ENCODE measurements at regions not wholly inside any gene's neighbourhood (a gene's known extent, or its start where the extent isn't known, plus 50 kb on each side); places are given as distances from the start of the nearest gene placed in this dataset.

DNA sequence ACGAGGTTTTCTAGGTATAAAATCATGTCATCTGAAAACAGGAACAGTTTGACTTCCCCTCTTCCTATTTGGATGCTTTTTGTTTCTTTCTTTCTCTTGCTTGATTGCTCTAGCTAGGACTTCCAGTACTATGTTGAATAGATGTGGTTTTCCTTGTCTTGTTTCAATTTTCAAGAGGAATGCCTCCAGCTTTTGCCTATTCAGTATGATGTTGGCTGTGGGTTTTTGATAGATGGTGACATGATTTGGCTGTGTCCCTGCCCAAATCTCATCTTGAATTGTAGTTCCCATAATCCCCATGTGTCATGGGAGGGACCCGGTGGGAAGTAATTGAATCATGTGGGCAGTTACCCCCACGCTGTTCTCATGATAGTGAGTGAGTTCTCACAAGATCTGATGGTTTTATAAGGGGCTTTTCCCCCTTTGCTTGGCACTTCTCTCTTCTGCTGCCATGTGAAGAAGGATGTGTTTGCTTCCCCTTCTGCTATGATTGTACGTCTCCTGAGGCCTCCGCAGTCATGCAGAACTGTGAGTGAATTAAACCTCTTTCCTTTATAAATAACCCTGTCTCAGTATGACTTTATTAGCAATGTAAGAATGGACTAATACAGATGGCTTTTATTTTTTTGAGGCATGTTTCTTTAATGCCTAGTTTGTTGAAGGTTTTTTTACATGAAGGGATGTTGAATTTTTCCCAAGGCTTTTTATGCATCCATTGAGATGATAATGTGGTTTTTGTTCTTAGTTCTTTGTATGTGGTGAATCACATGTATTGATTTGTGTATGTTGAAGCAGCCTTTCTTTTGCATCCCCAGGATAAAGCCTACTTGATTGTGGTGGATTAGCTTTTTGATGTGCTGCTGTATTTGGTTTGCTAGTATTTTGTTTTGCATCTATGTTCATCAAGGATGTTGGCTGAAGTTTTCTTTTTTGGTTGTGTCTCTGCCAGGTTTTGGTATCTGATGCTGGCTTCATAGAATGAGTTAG is 239.1 kb downstream of the THBS2 start:
- H3K4me2 ChIP-seq (ENCODE audit: low read depth, low read length), result no peak overlapping the region

DNA sequence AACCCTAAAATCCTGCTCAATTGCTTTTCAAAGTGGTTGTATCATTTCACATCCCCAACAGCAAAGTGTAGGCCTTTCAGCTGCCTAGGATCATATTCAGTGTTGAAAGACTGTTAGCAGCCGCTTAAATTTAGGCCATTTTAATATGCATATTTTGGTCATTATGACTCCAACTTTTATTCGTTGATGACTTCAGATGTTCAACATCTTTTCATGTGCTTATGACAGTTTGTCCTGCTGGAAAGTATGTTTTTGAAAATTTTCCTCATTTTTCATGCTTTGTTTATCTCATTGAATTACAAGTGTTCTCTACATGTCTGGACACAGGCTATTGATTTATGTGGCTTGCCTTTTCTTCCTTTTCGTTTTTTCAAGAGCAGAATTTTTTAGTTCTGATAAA is 244.0 kb downstream of the THBS2 start:
- no peaks in the 10 kb centered on the region for H3K27me3 ChIP-seq (replicated peaks; ENCODE audit: insufficient read depth, low read length)
- H3K4me1 ChIP-seq (ENCODE audit: low read length), result no peaks in the 10 kb centered on the region
- no peaks in the 10 kb centered on the region for H3K9me2 ChIP-seq (replicated peaks; ENCODE audit: insufficient read depth, low read length)
- H3K4me2 ChIP-seq (ENCODE audit: low read depth, low read length), result no peak overlapping the region
- no peaks in the 10 kb centered on the region for H3K9me3 ChIP-seq (replicated peaks; ENCODE audit: insufficient read depth, low read length)
- H2AFZ ChIP-seq (ENCODE audit: low read length), result no peak overlapping the region
- no peaks in the 10 kb centered on the region for H3K79me2 ChIP-seq (ENCODE audit: low read length)
- DNase-seq, result no peak
- H4K20me1 ChIP-seq (ENCODE audit: insufficient read depth, low read length), result no peaks in the 10 kb centered on the region
- no peak overlapping the region for H3K27ac ChIP-seq (ENCODE audit: low read length)
- H3K9ac ChIP-seq (ENCODE audit: low read length), result no peak overlapping the region
- H3K36me3 ChIP-seq (replicated peaks; ENCODE audit: insufficient read depth, low read length), result no peaks in the 10 kb centered on the region
- H3K4me3 ChIP-seq (ENCODE audit: low read length), result no peak overlapping the region
- H3F3A ChIP-seq (ENCODE audit: insufficient read depth, low read length), result no peaks in the 10 kb centered on the region
- TF ChIP-seq EZH2phosphoT487 (IDR thresholded peaks at IDR 0.05; ENCODE audit: low read length) (no peak), EZH2 (optimal IDR thresholded peaks at IDR 0.05; ENCODE audit: low read depth, low read length) (no peak)
- TF ChIP-seq, protein P1, sequence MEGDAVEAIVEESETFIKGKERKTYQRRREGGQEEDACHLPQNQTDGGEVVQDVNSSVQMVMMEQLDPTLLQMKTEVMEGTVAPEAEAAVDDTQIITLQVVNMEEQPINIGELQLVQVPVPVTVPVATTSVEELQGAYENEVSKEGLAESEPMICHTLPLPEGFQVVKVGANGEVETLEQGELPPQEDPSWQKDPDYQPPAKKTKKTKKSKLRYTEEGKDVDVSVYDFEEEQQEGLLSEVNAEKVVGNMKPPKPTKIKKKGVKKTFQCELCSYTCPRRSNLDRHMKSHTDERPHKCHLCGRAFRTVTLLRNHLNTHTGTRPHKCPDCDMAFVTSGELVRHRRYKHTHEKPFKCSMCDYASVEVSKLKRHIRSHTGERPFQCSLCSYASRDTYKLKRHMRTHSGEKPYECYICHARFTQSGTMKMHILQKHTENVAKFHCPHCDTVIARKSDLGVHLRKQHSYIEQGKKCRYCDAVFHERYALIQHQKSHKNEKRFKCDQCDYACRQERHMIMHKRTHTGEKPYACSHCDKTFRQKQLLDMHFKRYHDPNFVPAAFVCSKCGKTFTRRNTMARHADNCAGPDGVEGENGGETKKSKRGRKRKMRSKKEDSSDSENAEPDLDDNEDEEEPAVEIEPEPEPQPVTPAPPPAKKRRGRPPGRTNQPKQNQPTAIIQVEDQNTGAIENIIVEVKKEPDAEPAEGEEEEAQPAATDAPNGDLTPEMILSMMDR (IDR thresholded peaks at IDR 0.05; ENCODE audit: low read length), result no peak

More for the DNA sequence above, 239.1 kb downstream of the THBS2 start:
- no peak for DNase-seq
- no peaks in the 10 kb centered on the region for H3K9me2 ChIP-seq (replicated peaks; ENCODE audit: insufficient read depth, low read length)
- H3K9me3 ChIP-seq (replicated peaks; ENCODE audit: insufficient read depth, low read length), result no peaks in the 10 kb centered on the region
- H3K4me3 ChIP-seq (ENCODE audit: low read length), result no peak overlapping the region
- TF ChIP-seq, protein P1 (IDR thresholded peaks at IDR 0.05; ENCODE audit: low read length), result no peak
- no peak for TF ChIP-seq EZH2phosphoT487 (IDR thresholded peaks at IDR 0.05; ENCODE audit: low read length)
- no peak for TF ChIP-seq EZH2 (optimal IDR thresholded peaks at IDR 0.05; ENCODE audit: low read depth, low read length)
- no peak overlapping the region for H3K9ac ChIP-seq (ENCODE audit: low read length)
- no peak overlapping the region for H3K27ac ChIP-seq (ENCODE audit: low read length)
- H3K27me3 ChIP-seq (replicated peaks; ENCODE audit: insufficient read depth, low read length), result no peaks in the 10 kb centered on the region
- H3K36me3 ChIP-seq (replicated peaks; ENCODE audit: insufficient read depth, low read length), result no peaks in the 10 kb centered on the region
- H3K4me1 ChIP-seq (ENCODE audit: low read length), result no peaks in the 10 kb centered on the region
- no peaks in the 10 kb centered on the region for H4K20me1 ChIP-seq (ENCODE audit: insufficient read depth, low read length)
- no peaks in the 10 kb centered on the region for H3F3A ChIP-seq (ENCODE audit: insufficient read depth, low read length)
- no peak overlapping the region for H2AFZ ChIP-seq (ENCODE audit: low read length)
- H3K79me2 ChIP-seq (ENCODE audit: low read length), result no peaks in the 10 kb centered on the region

DNA sequence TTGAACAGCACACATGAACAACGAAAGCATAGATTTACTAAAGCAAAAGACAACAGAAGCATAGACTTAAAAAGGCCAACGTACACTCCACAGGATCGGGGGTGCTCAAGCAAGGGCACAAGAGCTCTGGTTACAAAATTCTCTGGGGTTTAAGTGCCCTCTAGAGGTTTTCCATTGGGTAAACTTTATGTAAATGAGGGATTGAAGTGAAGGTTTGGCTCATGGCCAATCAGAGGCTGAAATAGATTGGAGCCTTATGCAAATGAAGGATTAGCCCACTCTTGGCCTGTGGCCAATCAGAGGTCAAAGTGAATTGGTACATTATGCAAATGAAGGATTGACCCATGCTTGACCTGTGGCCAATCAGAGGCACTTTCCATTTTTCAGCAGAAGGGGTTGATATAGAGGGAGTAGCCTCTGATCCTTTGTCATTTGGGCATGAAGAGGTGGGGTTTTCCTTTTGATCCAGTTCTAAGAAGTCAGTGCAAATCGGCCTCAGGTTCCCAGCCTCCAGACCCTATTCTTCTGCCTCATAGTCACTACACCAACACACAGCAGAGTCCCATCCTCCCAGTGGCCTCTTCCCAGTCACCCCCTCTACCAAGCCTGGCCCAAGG is 244.9 kb downstream of the THBS2 start:
- H3K9me3 ChIP-seq (replicated peaks; ENCODE audit: insufficient read depth, low read length), result no peaks in the 10 kb centered on the region
- no peaks in the 10 kb centered on the region for H3K79me2 ChIP-seq (ENCODE audit: low read length)
- H3F3A ChIP-seq (ENCODE audit: insufficient read depth, low read length), result no peaks in the 10 kb centered on the region
- no peaks in the 10 kb centered on the region for H3K36me3 ChIP-seq (replicated peaks; ENCODE audit: insufficient read depth, low read length)
- H2AFZ ChIP-seq (ENCODE audit: low read length), result no peak overlapping the region
- H3K9me2 ChIP-seq (replicated peaks; ENCODE audit: insufficient read depth, low read length), result no peaks in the 10 kb centered on the region
- H3K4me3 ChIP-seq (ENCODE audit: low read length), result no peak overlapping the region
- no peak overlapping the region for H3K27ac ChIP-seq (ENCODE audit: low read length)
- no peaks in the 10 kb centered on the region for H3K27me3 ChIP-seq (replicated peaks; ENCODE audit: insufficient read depth, low read length)
- no peaks in the 10 kb centered on the region for H4K20me1 ChIP-seq (ENCODE audit: insufficient read depth, low read length)
- H3K9ac ChIP-seq (ENCODE audit: low read length), result no peak overlapping the region
- TF ChIP-seq EZH2 (optimal IDR thresholded peaks at IDR 0.05; ENCODE audit: low read depth, low read length) (no peak), EZH2phosphoT487 (IDR thresholded peaks at IDR 0.05; ENCODE audit: low read length) (no peak)
- TF ChIP-seq, protein P1 (IDR thresholded peaks at IDR 0.05; ENCODE audit: low read length), result no peak
- H3K4me1 ChIP-seq (ENCODE audit: low read length), result no peaks in the 10 kb centered on the region
- H3K4me2 ChIP-seq (ENCODE audit: low read depth, low read length), result no peak overlapping the region
- no peak for DNase-seq
